ENCODE measurements at regions not wholly inside any gene's neighbourhood (a gene's known extent, or its start where the extent isn't known, plus 50 kb on each side); places are given as distances from the start of the nearest gene placed in this dataset.

- no peak for TF ChIP-seq POLR2A (IDR thresholded peaks at IDR 0.05; ENCODE audit: low read depth, low read length)
- no peak for TF ChIP-seq POLR2AphosphoS5 (IDR thresholded peaks at IDR 0.05; ENCODE audit: low read depth, low read length)
Measured at GRCh38 chr7:125833839-125834238, 904.2 kb upstream of the POT1 start.
